ENCODE measurements at regions not wholly inside any gene's neighbourhood (a gene's known extent, or its start where the extent isn't known, plus 50 kb on each side); places are given as distances from the start of the nearest gene placed in this dataset.

DNA sequence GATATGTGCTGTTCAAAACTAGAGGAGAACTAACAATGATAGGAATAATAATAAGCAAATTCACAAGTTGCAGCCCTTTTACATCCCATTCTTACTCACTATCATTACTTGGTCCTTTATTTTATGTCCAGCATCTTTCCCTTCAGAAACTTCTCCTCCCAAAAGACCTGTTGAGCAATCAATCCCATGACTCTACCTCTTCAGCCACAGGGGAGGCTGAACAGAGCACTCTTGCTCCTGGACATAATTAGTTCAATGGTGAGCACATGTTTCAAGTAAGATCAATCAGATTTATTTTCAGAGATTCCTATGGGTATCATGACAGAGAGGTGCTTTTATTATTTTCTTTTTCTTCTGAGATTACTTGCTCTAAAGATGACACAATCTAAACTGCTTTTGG, 260.0 kb downstream of the COG6 start (continued):
- TF ChIP-seq ZNF362 (tag by site-specific recombination; IDR thresholded peaks at IDR 0.05) (no peak), GFI1B (tag by site-specific recombination; IDR thresholded peaks at IDR 0.05) (no peak), ZNF747 (tag by site-specific recombination; IDR thresholded peaks at IDR 0.05) (no peak), ZNF600 (tag by site-specific recombination; IDR thresholded peaks at IDR 0.05) (no peak), ZNF239 (tag by site-specific recombination; IDR thresholded peaks at IDR 0.05) (no peak), HOXD13 (CRISPR knock-in tag; IDR thresholded peaks at IDR 0.05; ENCODE audit: borderline replicate concordance) (no peak)

DNA sequence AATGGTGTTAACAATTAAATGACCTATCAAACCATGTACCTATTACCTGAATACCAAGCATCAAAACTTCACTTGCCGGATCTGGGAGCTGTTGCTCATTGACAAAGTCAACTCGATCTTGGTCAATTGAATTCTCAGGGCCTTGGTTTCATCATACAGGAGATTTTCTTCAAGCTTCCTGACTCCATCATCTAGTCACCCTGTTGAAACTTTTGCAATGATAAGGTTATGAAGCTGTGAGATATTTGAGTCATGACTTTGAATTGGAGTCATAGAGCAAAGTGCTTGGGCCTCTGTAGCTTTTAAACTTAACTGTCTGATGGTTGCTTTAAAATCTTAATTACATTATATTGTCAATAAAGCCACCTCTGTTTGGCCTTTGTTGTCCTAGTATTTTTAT, 260.9 kb downstream of the COG6 start:
- Histone ChIP-seq H3K9me3 (ENCODE audit: control insufficient read depth, insufficient read depth, low read depth, low read length) (no peaks in the 10 kb centered on the region), H3K27ac (ENCODE audit: extremely low read depth, low read depth, low read length) (no peak overlapping the region), H3K4me1 (ENCODE audit: control insufficient read depth, insufficient read depth, low read length) (no peaks in the 10 kb centered on the region), H3K4me3 (ENCODE audit: low read depth, low read length) (no peak overlapping the region), H3K36me3 (ENCODE audit: control insufficient read depth in 2 of 2, insufficient read depth in 1 of 2, low read length in 2 of 2) (no peaks in the 10 kb centered on the region)
- TF ChIP-seq HOXC10 (CRISPR knock-in tag; IDR thresholded peaks at IDR 0.05) (no peak), ZNF416 (tag by site-specific recombination; IDR thresholded peaks at IDR 0.05) (no peak), ZNF776 (tag by site-specific recombination; IDR thresholded peaks at IDR 0.05; ENCODE audit: borderline replicate concordance) (no peak), ZNF768 (tag by site-specific recombination; IDR thresholded peaks at IDR 0.05) (no peak)
- ChIA-PET POLR2A (no interaction called here), CTCF (interaction anchor here (0.6 to 1.2 kb wide), 2 partner anchors 27 to 124 kb away, joined by 3 to 4 read pairs; no protein-coding TSS in a partner anchor)

- POLR2A ChIA-PET: no interaction called here
Measured at GRCh38 chr13:39918620-39919236, 263.3 kb downstream of the COG6 start.

More at GRCh38 chr13:39918620-39919236, 263.3 kb downstream of the COG6 start:
- Histone ChIP-seq H3K4me3 (ENCODE audit: low read depth, low read length) (no peak overlapping the region), H3K9me3 (ENCODE audit: control insufficient read depth, insufficient read depth, low read depth, low read length) (no peaks in the 10 kb centered on the region), H3K27ac (ENCODE audit: extremely low read depth, low read depth, low read length) (no peak overlapping the region), H3K4me1 (ENCODE audit: control insufficient read depth, insufficient read depth, low read length) (no peaks in the 10 kb centered on the region), H3K36me3 (ENCODE audit: control insufficient read depth in 2 of 2, insufficient read depth in 1 of 2, low read length in 2 of 2) (no peaks in the 10 kb centered on the region)
- TF ChIP-seq ZNF624 (tag by site-specific recombination; IDR thresholded peaks at IDR 0.05) (no peak), SP7 (tag by site-specific recombination; IDR thresholded peaks at IDR 0.05) (no peak), ZNF394 (tag by site-specific recombination; IDR thresholded peaks at IDR 0.05; ENCODE audit: borderline replicate concordance) (no peak), ZNF623 (tag by site-specific recombination; IDR thresholded peaks at IDR 0.05) (no peak), ZNF610 (tag by site-specific recombination; IDR thresholded peaks at IDR 0.05; ENCODE audit: borderline replicate concordance) (no peak), ZIC2 (tag by site-specific recombination; IDR thresholded peaks at IDR 0.05) (no peak), ZFP41 (tag by site-specific recombination; IDR thresholded peaks at IDR 0.05; ENCODE audit: borderline replicate concordance) (no peak), SP3 (tag by site-specific recombination; IDR thresholded peaks at IDR 0.05) (no peak), ZNF280D (tag by site-specific recombination; IDR thresholded peaks at IDR 0.05) (no peak), GLI4 (tag by site-specific recombination; IDR thresholded peaks at IDR 0.05) (no peak), ZFP69B (tag by site-specific recombination; IDR thresholded peaks at IDR 0.05) (no peak), KLF16 (tag by site-specific recombination; IDR thresholded peaks at IDR 0.05) (no peak), ZNF274 (IDR thresholded peaks at IDR 0.05; ENCODE audit: low read length) (no peak), ZNF274 (tag by site-specific recombination; IDR thresholded peaks at IDR 0.05; ENCODE audit: borderline replicate concordance) (no peak)
- TF ChIP-seq, protein P1, sequence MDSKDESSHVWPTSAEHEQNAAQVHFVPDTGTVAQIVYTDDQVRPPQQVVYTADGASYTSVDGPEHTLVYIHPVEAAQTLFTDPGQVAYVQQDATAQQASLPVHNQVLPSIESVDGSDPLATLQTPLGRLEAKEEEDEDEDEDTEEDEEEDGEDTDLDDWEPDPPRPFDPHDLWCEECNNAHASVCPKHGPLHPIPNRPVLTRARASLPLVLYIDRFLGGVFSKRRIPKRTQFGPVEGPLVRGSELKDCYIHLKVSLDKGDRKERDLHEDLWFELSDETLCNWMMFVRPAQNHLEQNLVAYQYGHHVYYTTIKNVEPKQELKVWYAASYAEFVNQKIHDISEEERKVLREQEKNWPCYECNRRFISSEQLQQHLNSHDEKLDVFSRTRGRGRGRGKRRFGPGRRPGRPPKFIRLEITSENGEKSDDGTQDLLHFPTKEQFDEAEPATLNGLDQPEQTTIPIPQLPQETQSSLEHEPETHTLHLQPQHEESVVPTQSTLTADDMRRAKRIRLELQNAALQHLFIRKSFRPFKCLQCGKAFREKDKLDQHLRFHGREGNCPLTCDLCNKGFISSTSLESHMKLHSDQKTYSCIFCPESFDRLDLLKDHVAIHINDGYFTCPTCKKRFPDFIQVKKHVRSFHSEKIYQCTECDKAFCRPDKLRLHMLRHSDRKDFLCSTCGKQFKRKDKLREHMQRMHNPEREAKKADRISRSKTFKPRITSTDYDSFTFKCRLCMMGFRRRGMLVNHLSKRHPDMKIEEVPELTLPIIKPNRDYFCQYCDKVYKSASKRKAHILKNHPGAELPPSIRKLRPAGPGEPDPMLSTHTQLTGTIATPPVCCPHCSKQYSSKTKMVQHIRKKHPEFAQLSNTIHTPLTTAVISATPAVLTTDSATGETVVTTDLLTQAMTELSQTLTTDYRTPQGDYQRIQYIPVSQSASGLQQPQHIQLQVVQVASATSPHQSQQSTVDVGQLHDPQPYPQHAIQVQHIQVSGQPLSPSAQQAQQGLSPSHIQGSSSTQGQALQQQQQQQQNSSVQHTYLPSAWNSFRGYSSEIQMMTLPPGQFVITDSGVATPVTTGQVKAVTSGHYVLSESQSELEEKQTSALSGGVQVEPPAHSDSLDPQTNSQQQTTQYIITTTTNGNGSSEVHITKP (tag by site-specific recombination; IDR thresholded peaks at IDR 0.05): no peak
- CTCF ChIA-PET: no interaction called here
